ENCODE measurements at regions not wholly inside any gene's neighbourhood (a gene's known extent, or its start where the extent isn't known, plus 50 kb on each side); places are given as distances from the start of the nearest gene placed in this dataset.

GRCh38 chr16:55039042-55039441 is 108.4 kb downstream of the IRX5 start:
- TF ChIP-seq RFX5 (IDR thresholded peaks at IDR 0.05; ENCODE audit: low read depth, low read length) (no peak), CTCF (conservative IDR thresholded peaks at IDR 0.05; ENCODE audit: low read depth, low read length) (no peak), POLR2A (IDR thresholded peaks at IDR 0.05; ENCODE audit: low read depth, low read length) (no peak), SMC3 (IDR thresholded peaks at IDR 0.05; ENCODE audit: low read depth, low read length) (no peak), BHLHE40 (IDR thresholded peaks at IDR 0.05; ENCODE audit: low read depth, low read length) (no peak), ELK1 (IDR thresholded peaks at IDR 0.05; ENCODE audit: borderline replicate concordance, low read depth, low read length) (no peak), RAD21 (IDR thresholded peaks at IDR 0.05; ENCODE audit: low read length) (no peak)

Data from IMR-90 (cell line).